ENCODE measurements at regions not wholly inside any gene's neighbourhood (a gene's known extent, or its start where the extent isn't known, plus 50 kb on each side); places are given as distances from the start of the nearest gene placed in this dataset.

DNA sequence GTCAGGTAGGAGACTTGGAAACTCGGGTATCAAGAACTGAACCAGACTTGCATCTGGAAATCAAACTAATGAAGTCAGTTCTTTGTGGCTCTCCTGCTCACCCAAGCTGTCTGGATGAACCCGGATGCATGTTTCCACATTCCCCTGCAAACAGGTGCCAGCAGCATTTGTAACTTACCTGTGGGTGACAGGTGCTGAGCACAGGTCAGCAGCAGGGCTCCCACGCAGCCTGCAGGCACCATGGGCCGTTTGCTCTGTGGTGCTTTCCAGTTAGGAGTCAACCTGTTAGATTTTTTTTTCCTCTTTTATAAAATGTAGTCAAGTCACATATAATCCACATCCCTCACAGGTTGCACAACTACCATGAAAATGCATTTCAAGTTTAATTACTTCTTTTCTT is 385.6 kb upstream of the ADGRL3 start:
- TF ChIP-seq CTCF (conservative IDR thresholded peaks at IDR 0.05 in 1 of 2, IDR thresholded peaks at IDR 0.05 in 1 of 2; ENCODE audit: extremely low read depth in 1 of 2, insufficient read depth in 1 of 2, low read depth in 1 of 2, low read length in 2 of 2) (no peak), EZH2 (IDR thresholded peaks at IDR 0.05; ENCODE audit: borderline replicate concordance, low read length) (no peak)

Data from mammary epithelial cell (primary cell).